HEK293 (cell line): ENCODE measurements at regions not wholly inside any gene's neighbourhood (a gene's known extent, or its start where the extent isn't known, plus 50 kb on each side); places are given as distances from the start of the nearest gene placed in this dataset.

ENCODE experiments used
- CTCF ChIA-PET: fragments of 350-600 bp; formaldehyde crosslinking; extraction: SDS; loops from one replicate; lab custom pipeline; 2021; ENCODE audit warnings: antibody characterized with exemption; lab: Yijun Ruan, JAX
- POLR2A ChIA-PET: fragments of 300-600 bp; formaldehyde crosslinking; extraction: SDS; loops from one replicate; lab custom pipeline; 2020; ENCODE audit warnings: antibody characterized with exemption, inconsistent platforms; lab: Yijun Ruan, JAX
- H3K27ac ChIP-seq: fragments of 200-500 bp; sonication (Bioruptor generic); 2 replicates; pipeline ENCODE4 v1.5.1; 2014; ENCODE audit warnings: low read depth, low read length, control low read depth, inconsistent platforms; ENCODE audit errors: extremely low read depth
- H3K36me3 ChIP-seq, 2 experiments: fragments of 200-500 bp in 1 of 2; sonication (Bioruptor generic) in 1 of 2; 1 replicate in 1 of 2; 2 replicates in 1 of 2; pipeline ENCODE4 v1.5.1; 2014 to 2017; ENCODE audit warnings: inconsistent platforms in 2 of 2, low read length in 2 of 2; ENCODE audit not compliant: control insufficient read depth in 2 of 2, insufficient read depth in 1 of 2
- H3K4me1 ChIP-seq: fragments of 200-500 bp; sonication (Bioruptor generic); 2 replicates; pipeline ENCODE4 v1.5.1; 2014; ENCODE audit warnings: mild to moderate bottlenecking, low read length, inconsistent platforms; ENCODE audit not compliant: control insufficient read depth, insufficient read depth
- H3K4me3 ChIP-seq: 2 replicates; pipeline ENCODE4 v1.5.1; 2011; ENCODE audit warnings: low read depth, mild to moderate bottlenecking, control low read depth, low read length, moderate library complexity
- H3K9me3 ChIP-seq: fragments of 200-500 bp; sonication (Bioruptor generic); 2 replicates; pipeline ENCODE4 v1.5.1; 2014; ENCODE audit warnings: low read depth, low read length, inconsistent platforms; ENCODE audit not compliant: control insufficient read depth, insufficient read depth
- BCL11A ChIP-seq: fragments of 450-650 bp; formaldehyde crosslinking; IDR thresholded peaks from 2 replicates; pipeline ENCODE4 v1.5.1; 2016; ENCODE audit warnings: low read depth, missing biosample characterization, missing genetic modification characterization
- EGR2 ChIP-seq: fragments of 450-650 bp; formaldehyde crosslinking; IDR thresholded peaks from 2 replicates; pipeline ENCODE4 v1.5.1; 2016; ENCODE audit warnings: low read depth, missing biosample characterization, missing genetic modification characterization
- ELK4 ChIP-seq: IDR thresholded peaks from 2 replicates; pipeline ENCODE4 v1.6.1; 2011; ENCODE audit warnings: mild to moderate bottlenecking, low read depth, low read length, borderline replicate concordance
- OSR2 ChIP-seq: fragments of 450-650 bp; formaldehyde crosslinking; IDR thresholded peaks from 2 replicates; pipeline ENCODE4 v1.5.1; 2016; ENCODE audit warnings: missing biosample characterization, missing genetic modification characterization
- ZIC2 ChIP-seq: fragments of 450-650 bp; formaldehyde crosslinking; IDR thresholded peaks from 2 replicates; pipeline ENCODE4 v1.5.1; 2016; ENCODE audit warnings: missing biosample characterization, missing genetic modification characterization
- ZNF146 ChIP-seq: fragments of 450-650 bp; formaldehyde crosslinking; IDR thresholded peaks from 2 replicates; pipeline ENCODE4 v1.5.1; 2016; ENCODE audit warnings: missing biosample characterization, missing genetic modification characterization
- ZNF16 ChIP-seq: fragments of 450-650 bp; formaldehyde crosslinking; IDR thresholded peaks from 2 replicates; pipeline ENCODE4 v1.5.1; 2016; ENCODE audit warnings: low read depth, missing biosample characterization, missing genetic modification characterization
- ZNF175 ChIP-seq: fragments of 450-650 bp; formaldehyde crosslinking; IDR thresholded peaks from 2 replicates; pipeline ENCODE4 v1.5.1; 2016; ENCODE audit warnings: missing biosample characterization, missing genetic modification characterization
- ZNF184 ChIP-seq: fragments of 450-650 bp; IDR thresholded peaks from 2 replicates; pipeline ENCODE4 v1.5.1; 2018; ENCODE audit warnings: missing biosample characterization, mild to moderate bottlenecking, missing genetic modification characterization
- ZNF221 ChIP-seq: fragments of 450-650 bp; formaldehyde crosslinking; IDR thresholded peaks from 2 replicates; pipeline ENCODE4 v1.5.1; 2017; ENCODE audit warnings: missing biosample characterization, missing genetic modification characterization, borderline replicate concordance
- ZNF311 ChIP-seq: fragments of 450-650 bp; formaldehyde crosslinking; IDR thresholded peaks from 2 replicates; pipeline ENCODE4 v1.5.1; 2017; ENCODE audit warnings: missing biosample characterization, missing genetic modification characterization, borderline replicate concordance
- ZNF530 ChIP-seq: fragments of 450-650 bp; formaldehyde crosslinking; IDR thresholded peaks from 2 replicates; pipeline ENCODE4 v1.5.1; 2016; ENCODE audit warnings: low read depth, missing biosample characterization, missing genetic modification characterization
- ZNF561 ChIP-seq: fragments of 450-650 bp; IDR thresholded peaks from 2 replicates; pipeline ENCODE4 v1.5.1; 2018; ENCODE audit warnings: missing biosample characterization, missing genetic modification characterization, borderline replicate concordance
- ZNF596 ChIP-seq: fragments of 450-650 bp; IDR thresholded peaks from 2 replicates; pipeline ENCODE4 v1.5.0; 2018; ENCODE audit warnings: missing biosample characterization, mild to moderate bottlenecking, missing genetic modification characterization, moderate library complexity
- ZNF610 ChIP-seq: fragments of 450-650 bp; formaldehyde crosslinking; IDR thresholded peaks from 2 replicates; pipeline ENCODE4 v1.5.1; 2016; ENCODE audit warnings: missing biosample characterization, missing genetic modification characterization, borderline replicate concordance
- ZNF621 ChIP-seq: fragments of 450-650 bp; formaldehyde crosslinking; IDR thresholded peaks from 2 replicates; pipeline ENCODE4 v1.5.1; 2017; ENCODE audit warnings: missing biosample characterization, missing genetic modification characterization
- ZNF654 ChIP-seq: fragments of 450-650 bp; formaldehyde crosslinking; IDR thresholded peaks from 2 replicates; pipeline ENCODE4 v1.5.1; 2016; ENCODE audit warnings: low read depth, missing biosample characterization, missing genetic modification characterization
- ZNF776 ChIP-seq: fragments of 450-650 bp; formaldehyde crosslinking; IDR thresholded peaks from 2 replicates; pipeline ENCODE4 v1.5.0; 2017; ENCODE audit warnings: missing biosample characterization, missing genetic modification characterization, borderline replicate concordance
- TF ChIP-seq, protein P1 (sequence below): fragments of 450-650 bp; formaldehyde crosslinking; IDR thresholded peaks from 2 replicates; pipeline ENCODE4 v1.5.1; 2016; ENCODE audit warnings: missing biosample characterization, missing genetic modification characterization, borderline replicate concordance
- TF ChIP-seq, protein P2 (sequence below): fragments of 450-650 bp; formaldehyde crosslinking; IDR thresholded peaks from 2 replicates; pipeline ENCODE4 v1.5.1; 2016; ENCODE audit warnings: missing biosample characterization, missing genetic modification characterization
- TF ChIP-seq, protein P3 (sequence below): fragments of 450-650 bp; formaldehyde crosslinking; IDR thresholded peaks from 2 replicates; pipeline ENCODE4 v1.5.1; 2016; ENCODE audit warnings: missing biosample characterization, missing genetic modification characterization

- TF ChIP-seq, protein P1, sequence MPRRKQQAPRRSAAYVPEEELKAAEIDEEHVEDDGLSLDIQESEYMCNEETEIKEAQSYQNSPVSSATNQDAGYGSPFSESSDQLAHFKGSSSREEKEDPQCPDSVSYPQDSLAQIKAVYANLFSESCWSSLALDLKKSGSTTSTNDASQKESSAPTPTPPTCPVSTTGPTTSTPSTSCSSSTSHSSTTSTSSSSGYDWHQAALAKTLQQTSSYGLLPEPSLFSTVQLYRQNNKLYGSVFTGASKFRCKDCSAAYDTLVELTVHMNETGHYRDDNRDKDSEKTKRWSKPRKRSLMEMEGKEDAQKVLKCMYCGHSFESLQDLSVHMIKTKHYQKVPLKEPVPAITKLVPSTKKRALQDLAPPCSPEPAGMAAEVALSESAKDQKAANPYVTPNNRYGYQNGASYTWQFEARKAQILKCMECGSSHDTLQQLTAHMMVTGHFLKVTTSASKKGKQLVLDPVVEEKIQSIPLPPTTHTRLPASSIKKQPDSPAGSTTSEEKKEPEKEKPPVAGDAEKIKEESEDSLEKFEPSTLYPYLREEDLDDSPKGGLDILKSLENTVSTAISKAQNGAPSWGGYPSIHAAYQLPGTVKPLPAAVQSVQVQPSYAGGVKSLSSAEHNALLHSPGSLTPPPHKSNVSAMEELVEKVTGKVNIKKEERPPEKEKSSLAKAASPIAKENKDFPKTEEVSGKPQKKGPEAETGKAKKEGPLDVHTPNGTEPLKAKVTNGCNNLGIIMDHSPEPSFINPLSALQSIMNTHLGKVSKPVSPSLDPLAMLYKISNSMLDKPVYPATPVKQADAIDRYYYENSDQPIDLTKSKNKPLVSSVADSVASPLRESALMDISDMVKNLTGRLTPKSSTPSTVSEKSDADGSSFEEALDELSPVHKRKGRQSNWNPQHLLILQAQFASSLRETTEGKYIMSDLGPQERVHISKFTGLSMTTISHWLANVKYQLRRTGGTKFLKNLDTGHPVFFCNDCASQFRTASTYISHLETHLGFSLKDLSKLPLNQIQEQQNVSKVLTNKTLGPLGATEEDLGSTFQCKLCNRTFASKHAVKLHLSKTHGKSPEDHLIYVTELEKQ, result peak; percentile 83; the same call in 1 of the 2 replicates
- TF ChIP-seq ZNF654 (tag by site-specific recombination) (peak; percentile 12; the same call in 1 of the 2 replicates), BCL11A (tag by site-specific recombination) (peak; percentile 72; the same call in 1 of the 2 replicates), EGR2 (tag by site-specific recombination) (no peak), ELK4 (no peak), ZNF184 (tag by site-specific recombination) (no peak), ZNF561 (tag by site-specific recombination) (peak; percentile 87), ZNF221 (tag by site-specific recombination) (no peak), ZIC2 (tag by site-specific recombination) (peak; percentile 84), ZNF621 (tag by site-specific recombination) (no peak), ZNF610 (peak; percentile 30; the same call in 1 of the 2 replicates)
- TF ChIP-seq, all 188 proteins: peak for 66
These were observed 194.8 kb downstream of the LNPK start (continued) for GRCh38 chr2:175807031-175807873.

DNA sequence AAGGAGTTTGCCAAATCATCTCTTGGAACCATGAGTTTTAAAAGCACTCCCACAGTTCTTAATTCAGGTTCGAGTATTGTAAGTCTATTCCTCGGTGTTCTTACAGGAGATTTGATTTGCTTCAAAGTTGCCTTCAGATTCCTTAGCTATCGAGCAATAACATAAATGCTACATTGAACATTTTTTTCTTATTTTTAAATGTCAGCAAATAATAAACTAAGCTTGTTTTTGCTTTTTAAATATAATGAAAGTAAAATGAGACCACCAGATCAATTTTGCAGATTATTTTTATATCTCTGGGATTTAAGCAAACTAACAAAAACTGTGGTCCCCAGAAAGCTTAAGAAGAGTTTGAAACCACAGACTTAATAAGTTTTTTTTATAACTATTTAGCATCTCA, 195.5 kb downstream of the LNPK start:
- Histone ChIP-seq H3K27ac (peak overlapping the region; percentile 76), H3K4me3 (no peak overlapping the region), H3K4me1 (peaks cover 29% of the 10 kb centered on the region), H3K9me3 (no peaks in the 10 kb centered on the region), H3K36me3 (no peaks in the 10 kb centered on the region)
- no peak for TF ChIP-seq ZNF776 (tag by site-specific recombination)
- TF ChIP-seq ZNF596 (tag by site-specific recombination), result no peak
- TF ChIP-seq, protein P2, sequence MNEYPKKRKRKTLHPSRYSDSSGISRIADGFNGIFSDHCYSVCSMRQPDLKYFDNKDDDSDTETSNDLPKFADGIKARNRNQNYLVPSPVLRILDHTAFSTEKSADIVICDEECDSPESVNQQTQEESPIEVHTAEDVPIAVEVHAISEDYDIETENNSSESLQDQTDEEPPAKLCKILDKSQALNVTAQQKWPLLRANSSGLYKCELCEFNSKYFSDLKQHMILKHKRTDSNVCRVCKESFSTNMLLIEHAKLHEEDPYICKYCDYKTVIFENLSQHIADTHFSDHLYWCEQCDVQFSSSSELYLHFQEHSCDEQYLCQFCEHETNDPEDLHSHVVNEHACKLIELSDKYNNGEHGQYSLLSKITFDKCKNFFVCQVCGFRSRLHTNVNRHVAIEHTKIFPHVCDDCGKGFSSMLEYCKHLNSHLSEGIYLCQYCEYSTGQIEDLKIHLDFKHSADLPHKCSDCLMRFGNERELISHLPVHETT (tag by site-specific recombination), result no peak
- no peak for TF ChIP-seq ZNF146 (tag by site-specific recombination)
- no peak for TF ChIP-seq ZNF175 (tag by site-specific recombination)
- no peak for TF ChIP-seq ZNF621 (tag by site-specific recombination)
- TF ChIP-seq, protein P3, sequence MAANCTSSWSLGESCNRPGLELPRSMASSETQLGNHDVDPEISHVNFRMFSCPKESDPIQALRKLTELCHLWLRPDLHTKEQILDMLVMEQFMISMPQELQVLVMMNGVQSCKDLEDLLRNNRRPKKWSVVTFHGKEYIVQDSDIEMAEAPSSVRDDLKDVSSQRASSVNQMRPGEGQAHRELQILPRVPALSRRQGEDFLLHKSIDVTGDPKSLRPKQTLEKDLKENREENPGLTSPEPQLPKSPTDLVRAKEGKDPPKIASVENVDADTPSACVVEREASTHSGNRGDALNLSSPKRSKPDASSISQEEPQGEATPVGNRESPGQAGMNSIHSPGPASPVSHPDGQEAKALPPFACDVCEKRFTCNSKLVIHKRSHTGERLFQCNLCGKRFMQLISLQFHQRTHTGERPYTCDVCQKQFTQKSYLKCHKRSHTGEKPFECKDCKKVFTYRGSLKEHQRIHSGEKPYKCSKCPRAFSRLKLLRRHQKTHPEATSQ (tag by site-specific recombination), result no peak
- no peak for TF ChIP-seq ZNF311
- TF ChIP-seq ZNF530, result no peak
- TF ChIP-seq OSR2 (tag by site-specific recombination), result no peak
- no peak for TF ChIP-seq ZNF16 (tag by site-specific recombination)
- ChIA-PET CTCF (interaction anchor here (0.8 to 2.0 kb wide), 3 partner anchors 15 to 298 kb away, joined by 3 to 7 read pairs (median 3); no protein-coding TSS in a partner anchor), POLR2A (interaction anchor here (0.6 to 1.4 kb wide), 2 partner anchors 48 to 196 kb away, joined by 3 to 9 read pairs; partner anchors contain the start of gene LNPK)
